Esophagus squamous epithelium (tissue), 4 donors: ENCODE measurements at regions not wholly inside any gene's neighbourhood (a gene's known extent, or its start where the extent isn't known, plus 50 kb on each side); places are given as distances from the start of the nearest gene placed in this dataset.

Experiments
- CTCF ChIP-seq, 6 experiments: fragments of 450-650 bp in 4 of 6; fragments of 200-600 bp in 2 of 6; sonication (generic) in 2 of 6; IDR thresholded peaks; one replicate each; pipeline ENCODE4 v1.5.1; 2016 to 2019; ENCODE audit warnings: antibody characterized with exemption in 6 of 6, mild to moderate bottlenecking in 4 of 6, moderate library complexity in 4 of 6
- POLR2A ChIP-seq, 4 donors: fragments of 450-650 bp; IDR thresholded peaks; one replicate each; pipeline ENCODE4 v1.6.1; 2017; ENCODE audit warnings: antibody characterized with exemption in 4 of 4, mild to moderate bottlenecking in 4 of 4, moderate library complexity in 3 of 4

GRCh38 chr2:181311837-181312236 lies 145.3 kb upstream of the ITGA4 start:
- TF ChIP-seq CTCF (IDR thresholded peaks at IDR 0.05) (no peak), POLR2A (IDR thresholded peaks at IDR 0.05) (no peak)
